ENCODE measurements at regions not wholly inside any gene's neighbourhood (a gene's known extent, or its start where the extent isn't known, plus 50 kb on each side); places are given as distances from the start of the nearest gene placed in this dataset.

DNA sequence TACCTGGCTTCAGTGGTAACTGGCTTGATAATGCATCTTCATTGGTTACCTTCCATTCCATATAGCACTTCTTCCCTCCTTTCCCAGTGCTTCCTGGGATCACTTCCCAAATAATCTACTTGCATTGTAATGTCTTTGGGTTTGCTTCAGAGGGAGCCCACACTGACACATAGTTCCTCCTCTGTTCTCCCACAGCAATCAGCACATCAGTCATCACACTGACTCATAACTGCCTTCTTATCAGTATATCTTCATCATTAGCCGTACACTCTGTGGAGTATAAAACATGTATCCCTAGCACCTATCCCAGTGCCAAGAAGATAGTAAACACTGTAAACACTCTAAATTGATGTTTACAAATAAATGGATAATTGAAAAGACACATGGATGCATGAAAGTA, 91.4 kb upstream of the SCN10A start:
- DNase-seq (no peak), ATAC-seq (no peak)
- H3K4me1 ChIP-seq, result no peaks in the 10 kb centered on the region
- H3K4me3 ChIP-seq, result no peak overlapping the region
- H3K36me3 ChIP-seq (ENCODE audit: insufficient read depth in 1 of 2, low read depth in 1 of 2), result no peaks in the 10 kb centered on the region
- 69 to 84% (median 81%) methylated on average over 1 of the region's 1 CpG for WGBS, 3 donors
- intact Hi-C loops (cut with DNase I), result no loop called here
- no peak overlapping the region for H3K27ac ChIP-seq
- no peaks in the 10 kb centered on the region for H3K9me3 ChIP-seq
- no peaks in the 10 kb centered on the region for H3K27me3 ChIP-seq (ENCODE audit: insufficient read depth in 3 of 3, low read length in 2 of 3)
- TF ChIP-seq, protein P1, sequence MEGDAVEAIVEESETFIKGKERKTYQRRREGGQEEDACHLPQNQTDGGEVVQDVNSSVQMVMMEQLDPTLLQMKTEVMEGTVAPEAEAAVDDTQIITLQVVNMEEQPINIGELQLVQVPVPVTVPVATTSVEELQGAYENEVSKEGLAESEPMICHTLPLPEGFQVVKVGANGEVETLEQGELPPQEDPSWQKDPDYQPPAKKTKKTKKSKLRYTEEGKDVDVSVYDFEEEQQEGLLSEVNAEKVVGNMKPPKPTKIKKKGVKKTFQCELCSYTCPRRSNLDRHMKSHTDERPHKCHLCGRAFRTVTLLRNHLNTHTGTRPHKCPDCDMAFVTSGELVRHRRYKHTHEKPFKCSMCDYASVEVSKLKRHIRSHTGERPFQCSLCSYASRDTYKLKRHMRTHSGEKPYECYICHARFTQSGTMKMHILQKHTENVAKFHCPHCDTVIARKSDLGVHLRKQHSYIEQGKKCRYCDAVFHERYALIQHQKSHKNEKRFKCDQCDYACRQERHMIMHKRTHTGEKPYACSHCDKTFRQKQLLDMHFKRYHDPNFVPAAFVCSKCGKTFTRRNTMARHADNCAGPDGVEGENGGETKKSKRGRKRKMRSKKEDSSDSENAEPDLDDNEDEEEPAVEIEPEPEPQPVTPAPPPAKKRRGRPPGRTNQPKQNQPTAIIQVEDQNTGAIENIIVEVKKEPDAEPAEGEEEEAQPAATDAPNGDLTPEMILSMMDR (IDR thresholded peaks at IDR 0.05), result no peak

DNA sequence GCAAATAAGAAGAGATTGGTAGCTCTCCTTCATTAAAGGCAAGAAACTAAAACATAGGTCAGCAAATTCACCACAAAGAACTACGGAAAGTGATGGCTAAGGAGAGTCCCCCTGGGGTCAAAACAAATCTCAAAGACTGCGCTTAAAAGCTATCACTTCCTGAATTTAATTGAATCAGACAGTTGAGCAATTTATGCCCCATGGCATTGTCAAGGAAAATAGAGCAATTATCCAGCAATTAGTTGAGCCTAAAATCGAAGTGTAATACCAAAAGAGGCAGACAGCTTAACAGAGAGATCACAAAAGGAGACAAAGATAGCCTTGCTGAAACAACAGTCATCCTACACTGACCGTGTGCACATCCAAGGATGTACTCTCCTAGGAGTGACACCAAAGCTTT, 74.4 kb upstream of the SCN10A start:
- no peak for DNase-seq
- H3K27ac ChIP-seq, result no peak overlapping the region
- no peaks in the 10 kb centered on the region for H3K4me1 ChIP-seq
- whole genome bisulfite sequencing, 3 donors, result 64 to 76% (median 74%) methylated on average over 4 of the region's 4 CpGs
- TF ChIP-seq, protein P1 (IDR thresholded peaks at IDR 0.05), result no peak
- intact Hi-C loops (cut with DNase I), result no loop called here
- no peaks in the 10 kb centered on the region for H3K36me3 ChIP-seq (ENCODE audit: insufficient read depth in 1 of 2, low read depth in 1 of 2)
- H3K9me3 ChIP-seq, result peaks cover 16% of the 10 kb centered on the region
- H3K27me3 ChIP-seq (ENCODE audit: insufficient read depth in 3 of 3, low read length in 2 of 3), result no peaks in the 10 kb centered on the region
- no peak overlapping the region for H3K4me3 ChIP-seq
- no peak for ATAC-seq

DNA sequence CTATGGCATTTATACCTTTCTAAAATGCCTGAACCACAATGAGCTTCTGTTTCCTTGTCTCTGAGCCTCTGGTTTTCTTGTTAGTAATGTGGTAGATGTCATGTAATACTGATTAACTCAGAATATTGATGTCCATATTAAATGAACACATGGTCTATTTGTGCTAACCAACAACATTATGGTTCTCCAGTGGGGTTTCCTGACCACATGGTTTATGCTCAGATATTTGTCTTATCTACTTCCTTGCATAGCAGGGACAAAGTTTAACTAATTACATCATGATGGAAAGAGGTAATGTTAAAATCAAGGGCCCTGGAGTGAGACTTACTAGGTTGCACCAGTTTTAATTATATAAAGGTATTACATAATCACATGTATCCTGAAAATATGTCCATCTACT, 62.6 kb upstream of the SCN10A start:
- no peak overlapping the region for H3K4me3 ChIP-seq
- no peak overlapping the region for H3K27ac ChIP-seq
- no peak for ATAC-seq
- no peaks in the 10 kb centered on the region for H3K36me3 ChIP-seq (ENCODE audit: insufficient read depth in 1 of 2, low read depth in 1 of 2)
- TF ChIP-seq, protein P1 (IDR thresholded peaks at IDR 0.05), result no peak
- no peak for DNase-seq
- H3K4me1 ChIP-seq, result no peaks in the 10 kb centered on the region
- no peaks in the 10 kb centered on the region for H3K27me3 ChIP-seq (ENCODE audit: insufficient read depth in 3 of 3, low read length in 2 of 3)
- no peaks in the 10 kb centered on the region for H3K9me3 ChIP-seq
- intact Hi-C loops (cut with DNase I), result no loop called here
